ENCODE measurements at regions not wholly inside any gene's neighbourhood (a gene's known extent, or its start where the extent isn't known, plus 50 kb on each side); places are given as distances from the start of the nearest gene placed in this dataset.
"Not testable (repeated sequence)": the region's sequence is repeated elsewhere in the genome, so short reads cannot be mapped to it uniquely, and the experiment has no call there.

DNA sequence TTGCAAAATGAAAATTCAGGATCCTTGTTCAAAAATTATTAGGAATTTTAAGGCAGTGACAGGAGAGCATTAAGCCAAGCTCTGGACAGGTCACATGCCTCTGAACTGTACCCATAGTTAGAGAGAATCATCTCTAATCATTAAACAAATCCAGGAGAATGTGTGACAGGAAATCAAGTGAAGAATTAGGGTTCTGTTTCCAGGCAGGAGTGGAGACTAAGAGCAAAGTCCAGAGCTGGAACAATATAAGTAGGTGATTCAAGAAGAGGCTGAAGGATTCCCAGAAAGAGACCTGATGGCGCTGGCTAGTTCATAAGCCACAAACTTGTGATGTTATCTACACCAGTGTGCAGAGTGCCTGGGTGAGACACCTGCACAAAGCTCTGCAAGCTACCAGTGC lies 104.6 kb upstream of the PRKG2 start:
- DNase-seq (ENCODE audit: low read depth in 1 of 2, low spot score in 1 of 2) = no peak

DNA sequence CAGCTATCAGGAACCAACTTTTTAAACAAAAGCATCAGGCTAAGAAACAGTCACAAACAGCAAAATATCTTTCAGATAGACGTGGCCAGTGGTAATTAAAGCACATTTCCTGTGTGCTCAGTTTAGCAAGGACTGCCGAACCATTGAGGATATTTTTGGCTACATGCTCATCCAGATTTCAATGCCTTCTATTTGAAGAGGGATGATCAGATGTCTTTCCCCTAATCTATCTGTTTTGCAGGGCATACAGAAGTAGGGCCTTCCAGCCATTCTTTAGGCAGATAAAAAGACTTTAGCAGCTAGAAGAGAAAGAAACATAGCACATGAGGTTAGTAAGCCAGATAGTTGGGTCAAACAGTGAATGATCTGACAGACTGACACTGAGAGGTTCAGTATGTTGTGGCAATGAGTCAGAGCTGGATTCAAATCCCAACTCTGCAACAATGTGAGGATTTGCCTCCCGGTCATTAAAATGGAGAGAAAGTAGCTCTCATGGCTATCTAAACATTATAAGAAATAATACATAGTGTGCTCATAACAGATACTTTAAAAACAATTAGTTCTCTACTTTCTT lies 100.0 kb upstream of the PRKG2 start:
- no peak for DNase-seq (ENCODE audit: low read depth in 1 of 2, low spot score in 1 of 2)

DNA sequence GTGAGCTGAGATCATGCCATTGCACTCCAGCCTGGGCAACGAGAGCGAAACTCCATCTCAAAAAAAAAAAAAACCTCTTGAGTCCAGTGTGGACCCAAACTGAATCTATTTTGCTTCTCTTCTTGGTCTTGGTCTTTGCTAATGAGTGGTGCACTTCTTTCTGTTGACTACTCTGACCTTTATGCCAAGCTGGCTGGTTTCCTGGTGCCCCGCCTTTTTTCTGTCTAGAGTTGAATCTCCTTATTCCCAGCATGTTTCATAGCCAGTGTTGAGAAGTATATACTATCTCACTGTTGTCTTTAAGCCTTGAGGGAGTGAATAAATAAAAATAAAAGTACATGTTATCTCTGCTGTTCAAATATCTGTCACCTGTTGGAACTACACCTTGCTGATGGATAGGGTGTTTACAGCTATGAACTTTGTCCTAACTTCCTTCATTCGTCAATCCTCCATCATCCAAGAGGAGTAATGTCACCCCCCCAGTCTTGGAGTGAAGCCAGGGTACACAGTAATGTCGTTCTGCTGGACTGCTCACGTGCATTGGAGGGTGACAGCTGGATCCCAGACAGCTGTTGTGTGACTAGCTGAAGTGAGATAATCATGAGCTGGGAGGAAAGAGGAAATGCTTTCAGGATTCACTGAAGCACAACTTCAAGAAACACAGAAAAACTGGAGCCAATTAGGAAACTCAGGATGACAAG lies 99.3 kb upstream of the PRKG2 start:
- no peak for DNase-seq (ENCODE audit: low read depth in 1 of 2, low spot score in 1 of 2)

DNA sequence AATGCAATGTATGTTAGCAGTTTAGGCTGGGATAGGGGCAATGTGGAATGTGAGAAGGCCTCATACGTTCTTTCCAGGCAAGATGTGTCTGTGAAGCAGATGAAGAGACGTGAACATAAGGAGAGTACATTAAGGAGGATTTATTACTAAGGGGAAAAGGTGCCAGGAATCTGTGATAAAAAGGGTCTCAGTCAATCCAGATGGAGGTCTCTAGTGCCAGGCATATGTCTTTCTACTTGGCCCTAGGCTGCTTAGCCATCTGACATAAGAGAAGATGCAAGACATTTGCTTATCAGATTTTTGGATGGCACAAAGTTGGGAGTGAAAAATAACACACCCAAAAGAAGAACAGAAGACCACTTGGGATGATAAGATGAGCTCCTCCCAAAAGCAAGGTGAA lies 93.0 kb upstream of the PRKG2 start:
- DNase-seq (ENCODE audit: low read depth in 1 of 2, low spot score in 1 of 2) = no peak

DNA sequence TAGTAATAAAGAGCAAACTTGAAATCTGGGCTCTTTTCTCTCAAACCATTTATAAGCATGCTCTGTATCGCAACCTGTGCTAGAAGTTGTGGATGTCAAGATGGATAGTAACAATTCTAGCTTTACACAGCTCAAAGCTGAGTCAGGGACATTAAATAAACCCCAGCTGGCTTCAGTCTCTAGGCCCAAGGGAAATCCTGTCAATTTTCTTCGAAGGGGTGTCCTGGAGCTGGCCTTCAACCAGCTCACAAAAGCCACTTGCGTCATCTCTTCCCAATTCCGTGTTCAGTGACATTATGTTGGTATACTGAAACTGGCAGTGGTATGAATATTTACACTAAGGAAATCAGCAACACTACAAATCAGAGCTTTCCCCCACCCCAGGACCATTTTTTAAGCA lies 89.8 kb upstream of the PRKG2 start:
- no peak for DNase-seq (ENCODE audit: low read depth in 1 of 2, low spot score in 1 of 2)

DNA sequence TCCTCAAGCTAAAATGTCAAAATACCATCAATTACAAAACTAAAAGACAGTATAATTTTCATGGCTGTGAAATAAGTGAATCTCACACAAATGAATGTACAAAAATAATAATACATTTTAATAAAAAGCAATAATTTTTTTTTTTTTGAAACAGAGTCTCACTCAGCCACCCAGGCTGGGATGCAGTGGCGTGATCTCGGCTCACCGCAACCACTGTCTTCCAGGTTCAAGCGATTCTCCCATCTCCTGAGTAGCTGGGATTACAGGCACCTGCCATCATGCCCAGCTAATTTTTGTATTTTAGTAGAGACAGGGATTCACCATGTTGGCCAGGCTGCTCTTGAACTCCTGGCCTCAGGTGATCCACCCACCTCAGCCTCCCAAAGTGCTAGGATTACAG lies 85.3 kb upstream of the PRKG2 start:
- not testable (repeated sequence) for DNase-seq (ENCODE audit: low read depth in 1 of 2, low spot score in 1 of 2)

DNA sequence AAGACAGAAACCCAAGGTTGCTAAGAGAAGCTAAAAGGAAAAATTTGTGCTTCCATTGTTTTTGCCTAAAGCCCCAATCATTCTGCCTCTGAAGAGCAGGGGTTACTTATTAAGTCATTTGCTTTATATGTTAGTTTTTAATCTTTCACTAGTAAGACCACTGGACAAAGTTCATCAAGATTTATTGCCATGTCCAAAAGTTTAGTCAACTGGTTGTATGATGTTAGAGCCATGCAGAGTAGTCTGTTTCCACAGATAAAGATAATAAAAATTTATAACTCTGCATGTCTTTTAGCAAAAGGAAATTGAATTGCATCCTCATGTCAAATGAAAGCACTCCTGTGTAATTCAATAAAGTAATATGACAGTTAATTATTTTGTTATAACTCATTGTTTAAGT lies 75.8 kb upstream of the PRKG2 start:
- no peak for DNase-seq (ENCODE audit: low read depth in 1 of 2, low spot score in 1 of 2)

DNA sequence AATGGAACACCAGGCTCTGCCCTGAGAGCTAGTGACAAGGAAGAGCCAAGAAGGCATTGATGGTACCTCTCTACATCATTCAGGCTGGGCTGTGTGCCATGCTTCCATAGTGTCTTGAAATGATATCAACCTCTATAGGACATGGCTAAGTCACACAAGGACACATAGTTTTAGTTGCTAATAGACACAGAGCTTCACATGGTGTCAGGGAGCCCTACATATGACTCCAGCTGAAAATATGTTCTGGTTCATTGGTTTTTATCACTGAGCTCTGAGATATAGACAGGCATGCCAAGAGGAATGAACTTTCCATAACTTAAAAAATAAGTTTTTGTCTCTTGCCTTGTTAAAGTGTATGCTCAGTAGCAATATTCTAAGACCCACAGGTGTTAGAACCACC lies 72.1 kb upstream of the PRKG2 start:
- no peak for DNase-seq (ENCODE audit: low read depth in 1 of 2, low spot score in 1 of 2)

DNA sequence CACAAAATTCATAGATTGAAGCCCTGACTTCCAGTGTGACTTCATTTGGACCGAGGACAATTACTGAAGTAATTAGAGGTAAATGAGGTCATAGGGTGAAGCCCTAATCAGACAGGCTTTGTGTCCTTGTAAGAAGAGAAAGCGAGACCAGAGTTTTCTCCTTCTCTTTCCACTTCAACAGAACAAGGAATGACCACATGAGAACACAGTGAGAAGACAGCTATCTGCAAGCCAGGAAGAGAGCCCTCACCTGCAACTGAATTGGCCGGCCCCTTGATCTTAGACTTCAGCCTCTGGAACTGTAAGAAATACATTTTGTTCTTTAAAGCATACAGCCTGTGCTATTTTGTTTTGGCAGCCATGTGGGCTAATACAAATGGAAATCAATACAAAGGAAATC lies 67.1 kb upstream of the PRKG2 start:
- DNase-seq (ENCODE audit: low read depth in 1 of 2, low spot score in 1 of 2) = no peak

DNA sequence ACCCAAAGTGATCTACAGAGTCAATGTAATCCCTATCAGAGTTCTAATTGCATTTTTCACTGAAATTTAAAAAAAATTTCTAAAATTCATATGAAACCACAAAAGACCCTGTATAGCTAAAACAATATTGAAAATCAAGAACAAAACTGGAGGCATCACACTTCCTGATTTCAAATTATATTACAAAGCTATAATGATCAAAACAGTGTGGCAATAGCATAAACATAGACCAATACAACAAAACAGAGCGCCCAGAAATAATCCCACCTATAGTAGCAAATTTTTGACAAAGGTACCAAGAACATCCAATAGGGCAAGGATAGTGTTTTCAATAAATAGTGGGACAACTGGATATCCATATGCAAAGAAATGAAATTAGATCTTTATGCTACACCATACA lies 59.4 kb upstream of the PRKG2 start:
- no peak for DNase-seq (ENCODE audit: low read depth in 1 of 2, low spot score in 1 of 2)

DNA sequence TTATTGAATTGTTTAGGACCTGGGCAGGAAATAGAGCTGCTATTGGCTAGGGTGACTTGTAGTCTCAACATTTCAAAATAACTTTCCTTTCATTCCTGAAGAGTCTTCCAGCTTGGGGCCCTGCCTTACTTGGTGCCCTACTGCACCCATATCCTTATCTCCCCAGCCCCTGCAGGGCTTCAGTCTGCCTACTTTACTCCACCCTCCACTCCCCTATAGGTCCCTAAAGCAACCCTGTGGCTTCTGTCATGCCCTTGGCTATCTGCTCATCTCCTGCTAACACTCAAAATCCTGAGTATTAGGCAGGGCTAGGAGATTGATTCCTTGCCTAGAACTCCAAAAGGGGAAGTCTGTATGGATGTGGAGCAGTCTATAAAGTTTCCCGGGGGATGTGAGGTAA lies 57.6 kb upstream of the PRKG2 start:
- no peak for DNase-seq (ENCODE audit: low read depth in 1 of 2, low spot score in 1 of 2)

Measured in activated CD4-positive, alpha-beta T cell treated with anti-CD3 and anti-CD28 coated beads, Interleukin-2, amount 50 U/mL, for 24 hours (primary cell).